HG02970 (cell line): ENCODE measurements at regions not wholly inside any gene's neighbourhood (a gene's known extent, or its start where the extent isn't known, plus 50 kb on each side); places are given as distances from the start of the nearest gene placed in this dataset.

Experiments used
- ATAC-seq: cut with Tn5 transposase; IDR thresholded peaks from one replicate; pipeline ENCODE4 v1.9.1; 2021; ENCODE audit warnings: mild to moderate bottlenecking, moderate library complexity, moderate number of reproducible peaks; ENCODE audit not compliant: unreplicated experiment, low FRiP score

DNA sequence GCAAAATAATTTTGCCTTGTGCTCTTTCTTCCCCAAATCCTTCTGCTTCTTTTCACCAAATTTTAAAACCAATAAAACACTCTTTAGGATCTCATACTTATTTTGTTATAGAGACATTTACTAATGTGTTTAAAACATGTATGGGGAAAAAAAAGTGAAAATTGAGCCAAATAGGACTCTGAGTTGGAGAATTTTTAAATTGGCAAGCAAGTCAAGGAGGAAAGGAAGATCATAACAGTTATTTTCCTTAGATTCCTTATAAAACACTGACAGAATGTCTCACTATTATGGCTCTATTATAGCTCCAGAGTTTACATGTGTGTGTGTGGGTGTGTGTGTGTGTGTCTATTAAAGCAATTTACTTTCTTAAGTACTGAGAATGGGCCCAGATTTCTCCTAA is 220.5 kb downstream of the SLC6A15 start:
- ATAC-seq = no peak

DNA sequence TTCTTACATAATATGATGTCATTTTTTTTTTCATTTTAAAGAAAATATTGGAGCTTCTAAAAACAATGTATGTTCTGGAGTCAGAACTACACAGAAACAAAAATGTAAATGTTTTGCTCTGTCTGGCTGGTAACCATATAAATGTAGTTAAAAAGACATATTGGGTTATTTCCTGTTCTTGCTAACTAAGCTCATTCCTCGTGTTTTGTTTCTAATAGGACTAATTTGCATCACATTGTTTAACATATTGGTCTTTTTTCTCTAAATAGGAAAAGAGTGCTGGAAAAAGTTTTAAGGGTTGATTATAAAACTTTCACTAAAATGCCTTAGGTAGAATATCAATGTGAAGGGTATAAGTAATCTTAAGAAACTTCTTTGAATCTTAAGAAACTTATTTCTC is 221.3 kb downstream of the SLC6A15 start:
- ATAC-seq = no peak

DNA sequence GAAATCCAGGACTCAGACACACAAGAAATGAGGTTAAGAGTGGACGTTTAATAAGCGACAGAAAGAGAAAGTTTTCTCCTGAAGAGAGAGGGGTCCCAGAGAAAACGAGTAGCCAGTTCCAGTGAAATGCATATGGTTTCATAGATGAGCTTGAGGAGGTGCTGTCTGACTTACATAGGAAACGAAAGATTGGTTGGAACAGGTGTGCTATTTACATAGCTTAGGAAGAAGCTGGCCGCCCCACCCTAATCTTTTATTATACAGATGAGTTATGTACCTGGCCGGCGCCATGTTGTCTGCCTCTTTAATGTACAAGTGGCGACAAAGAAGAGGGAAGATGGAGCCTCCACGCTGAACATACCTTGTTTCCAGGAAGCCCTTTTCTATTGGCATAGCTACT is 223.0 kb downstream of the SLC6A15 start:
- no peak for ATAC-seq

DNA sequence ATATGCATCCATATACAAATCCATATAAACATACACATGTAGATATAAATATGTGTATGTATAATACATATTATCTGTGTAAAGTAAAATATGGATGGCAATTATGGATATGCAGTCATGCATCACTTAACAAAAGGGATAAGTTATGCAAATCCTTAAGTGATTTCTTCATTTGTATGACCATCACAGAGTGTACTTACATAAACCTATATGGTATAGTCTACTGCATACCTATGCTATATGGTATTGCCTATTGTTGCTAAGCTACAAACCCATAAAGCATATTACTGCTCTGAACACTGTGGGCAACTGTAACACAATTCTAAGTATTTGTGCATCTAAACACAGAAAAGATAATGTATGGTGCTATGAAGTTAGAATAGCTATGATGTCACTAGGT is 227.2 kb downstream of the SLC6A15 start:
- no peak for ATAC-seq

DNA sequence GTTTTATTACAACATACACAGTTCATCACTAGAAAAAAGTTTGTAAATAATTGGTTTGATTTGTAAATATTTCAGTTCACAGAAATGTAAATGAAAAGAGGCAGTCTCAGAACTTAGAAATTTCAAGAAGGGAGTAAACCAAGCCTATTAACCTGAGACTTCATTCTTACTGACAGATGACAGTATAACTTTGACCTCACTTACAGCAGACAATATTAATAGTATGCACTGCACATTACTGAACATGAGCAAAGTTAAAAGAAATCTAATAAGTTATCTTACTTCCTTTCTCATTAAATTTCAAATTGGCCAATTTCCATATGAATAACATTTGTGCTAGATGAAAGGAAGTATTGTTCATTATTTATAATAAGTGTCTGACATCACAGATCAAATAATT is 235.8 kb downstream of the SLC6A15 start:
- no peak for ATAC-seq

DNA sequence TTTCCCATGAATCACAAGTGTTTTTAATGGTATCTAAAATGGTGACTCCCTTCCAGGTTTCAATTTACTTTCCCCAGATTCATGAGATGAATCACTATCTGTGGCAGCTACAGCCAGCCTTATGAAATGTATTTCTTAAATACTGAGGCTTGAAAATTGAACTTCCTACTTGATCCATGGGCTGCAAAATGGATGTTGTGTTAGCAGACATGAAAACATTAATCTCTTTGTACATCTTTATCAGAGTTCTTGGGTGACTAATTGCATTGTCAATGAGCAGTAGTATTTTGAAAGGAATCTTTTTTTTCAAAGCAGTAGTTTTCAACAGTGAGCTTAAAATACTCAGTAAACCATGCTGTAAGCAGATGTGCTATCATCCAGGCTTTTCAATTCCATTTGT is 250.8 kb downstream of the SLC6A15 start:
- ATAC-seq = no peak

DNA sequence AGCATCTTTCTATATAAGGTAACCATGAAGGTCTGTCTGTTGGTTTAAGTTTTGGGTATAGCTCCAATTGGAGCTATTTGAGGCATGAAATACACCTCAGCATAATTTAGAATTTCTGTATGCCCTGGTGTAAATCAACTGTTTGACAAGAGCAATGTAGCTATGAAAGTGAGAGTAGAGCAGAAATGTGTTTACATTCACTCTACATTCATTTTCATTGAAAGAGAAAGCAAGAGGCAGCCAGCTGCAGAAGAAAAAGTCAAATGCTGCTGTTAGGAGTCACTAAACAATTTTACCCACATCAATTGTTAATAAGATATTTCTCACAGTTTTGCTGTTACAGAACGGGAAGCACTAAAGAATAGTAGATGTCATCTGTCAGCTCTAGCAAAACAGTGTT is 252.5 kb downstream of the SLC6A15 start:
- no peak for ATAC-seq

DNA sequence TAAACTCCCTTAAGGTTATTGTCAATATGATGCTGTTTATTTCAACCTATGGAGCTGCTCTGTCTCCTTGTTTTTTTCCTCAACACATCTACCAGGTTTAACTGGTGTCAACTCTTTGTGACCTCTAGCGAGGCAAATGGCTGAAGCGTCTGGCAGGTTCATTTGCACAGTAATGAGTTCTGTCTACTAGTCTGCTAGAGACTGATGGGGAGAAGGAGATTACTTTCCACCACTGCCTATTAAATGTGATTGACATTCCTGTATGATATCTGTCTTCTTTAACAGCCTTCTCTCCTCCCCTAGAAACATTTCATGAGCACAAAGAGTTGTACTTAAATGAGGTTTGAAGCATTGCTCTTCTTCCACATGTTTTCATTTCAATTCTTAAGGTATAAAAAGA is 253.7 kb downstream of the SLC6A15 start:
- no peak for ATAC-seq

DNA sequence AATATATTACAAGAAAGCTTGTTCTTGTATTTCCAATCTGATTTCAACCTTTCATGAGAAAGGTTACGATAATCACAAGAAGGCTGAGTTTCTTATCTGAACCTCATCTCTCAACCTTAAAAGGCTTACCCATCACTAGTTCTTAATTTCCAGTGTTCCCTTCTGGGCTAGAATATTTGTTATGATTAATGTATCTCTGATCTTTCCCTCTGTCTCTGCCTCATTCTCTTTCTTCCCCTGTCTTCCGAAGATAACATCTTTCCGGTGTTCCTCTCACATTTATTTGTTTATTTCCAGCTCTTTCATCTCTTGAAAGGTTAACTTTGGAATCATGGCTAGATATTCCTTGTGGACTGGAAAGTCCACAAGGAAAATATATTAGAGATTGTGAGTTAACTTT is 255.9 kb downstream of the SLC6A15 start:
- ATAC-seq = no peak

DNA sequence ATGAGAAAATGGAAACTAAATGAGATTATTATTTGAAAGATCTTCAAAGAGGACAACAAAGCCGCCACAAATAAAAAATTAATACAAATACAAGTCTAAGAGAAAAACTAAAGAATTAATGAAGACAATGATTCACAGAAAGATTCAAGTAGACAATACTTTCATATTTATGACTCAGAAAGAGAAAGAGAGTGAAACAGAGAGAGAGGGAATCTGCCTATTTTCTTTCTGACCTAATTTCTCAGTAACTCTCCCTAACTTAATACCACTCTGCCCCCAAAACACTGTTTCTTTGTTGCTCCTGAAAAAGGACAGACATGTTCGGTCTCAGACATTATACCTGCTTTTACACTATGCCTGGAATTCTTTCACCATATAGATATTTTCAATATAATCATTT is 259.1 kb downstream of the SLC6A15 start:
- ATAC-seq = no peak

DNA sequence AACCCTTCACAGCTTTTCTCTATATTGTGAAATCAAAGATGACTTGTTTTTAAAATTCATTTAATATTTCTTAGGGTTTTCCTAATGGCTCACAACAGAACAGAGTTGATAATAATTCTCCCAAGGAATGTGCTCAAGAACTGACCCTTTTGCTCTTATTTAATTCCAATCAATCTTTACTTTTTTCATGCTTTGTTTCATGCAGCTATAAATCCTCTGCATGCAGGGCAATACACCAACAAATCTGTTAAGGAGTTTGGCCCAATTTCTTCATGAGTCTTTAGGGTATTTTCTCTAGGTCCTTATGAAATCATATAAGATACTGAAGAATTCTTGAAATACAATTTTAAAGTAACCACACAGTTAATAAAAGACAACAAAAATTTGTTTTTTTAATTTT is 264.2 kb downstream of the SLC6A15 start:
- no peak for ATAC-seq

DNA sequence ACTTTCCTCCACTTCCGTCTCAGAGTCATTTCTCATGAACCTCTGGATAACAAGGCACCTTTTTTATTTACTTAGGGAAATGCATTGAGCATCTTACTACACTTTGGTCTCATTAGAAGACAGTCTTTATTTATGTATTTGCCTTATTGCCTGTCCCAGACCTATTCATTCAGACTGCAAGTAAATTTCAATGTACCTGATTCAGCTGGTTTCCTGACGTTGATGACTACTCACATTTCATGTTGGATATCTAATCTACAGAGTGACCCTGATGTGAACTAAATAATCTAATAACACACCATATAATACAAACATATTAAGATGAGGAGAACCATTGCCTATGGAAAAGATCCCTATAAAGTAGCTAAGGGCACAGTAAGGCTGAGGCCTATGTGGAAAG is 267.7 kb downstream of the SLC6A15 start:
- ATAC-seq = no peak

DNA sequence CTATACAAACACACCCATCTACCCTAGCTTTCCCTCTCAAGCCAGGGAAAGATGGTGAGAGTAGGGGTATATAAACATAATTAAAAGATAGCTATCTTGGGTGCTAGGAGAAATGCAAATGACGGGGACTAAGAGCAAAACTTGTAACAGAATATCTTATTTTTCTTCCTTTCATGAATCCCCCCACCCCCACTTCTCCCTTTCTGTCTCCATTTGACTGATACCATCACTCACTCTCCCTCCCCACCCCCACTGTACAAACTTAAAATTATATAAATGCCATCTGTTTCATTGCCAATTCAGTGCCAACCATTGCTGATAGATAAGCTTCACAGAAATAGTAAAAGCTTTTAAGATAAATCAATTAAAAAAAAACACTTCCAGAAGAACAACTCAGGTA is 268.6 kb downstream of the SLC6A15 start:
- no peak for ATAC-seq

DNA sequence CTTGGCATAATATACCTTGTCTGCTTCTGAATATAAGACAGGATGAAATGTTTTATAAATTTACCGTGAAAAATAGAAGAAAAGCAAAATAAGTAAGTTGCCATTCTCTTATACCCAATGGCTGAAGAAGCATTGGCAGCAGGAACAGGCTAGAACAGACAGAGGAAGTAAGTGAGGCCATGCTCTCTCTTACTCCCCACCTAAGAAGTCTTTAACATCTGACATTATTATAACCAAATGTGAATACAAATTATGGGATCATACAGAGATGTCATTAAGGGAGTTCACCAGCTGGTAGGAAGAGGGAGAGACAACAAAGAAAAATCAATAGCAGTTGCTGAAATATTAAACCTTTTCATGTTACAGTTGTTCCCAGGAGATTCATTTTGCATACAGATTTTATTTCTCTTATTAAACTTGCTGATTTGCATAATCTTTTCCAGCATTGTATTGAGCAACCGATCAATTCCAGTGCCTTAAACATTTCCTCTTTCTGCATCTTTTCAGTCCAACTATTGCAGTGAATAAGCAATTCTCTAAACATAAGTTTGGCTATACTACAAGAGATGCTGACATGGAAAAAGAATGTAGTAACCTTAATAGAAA is 270.6 kb downstream of the SLC6A15 start:
- no peak for ATAC-seq

DNA sequence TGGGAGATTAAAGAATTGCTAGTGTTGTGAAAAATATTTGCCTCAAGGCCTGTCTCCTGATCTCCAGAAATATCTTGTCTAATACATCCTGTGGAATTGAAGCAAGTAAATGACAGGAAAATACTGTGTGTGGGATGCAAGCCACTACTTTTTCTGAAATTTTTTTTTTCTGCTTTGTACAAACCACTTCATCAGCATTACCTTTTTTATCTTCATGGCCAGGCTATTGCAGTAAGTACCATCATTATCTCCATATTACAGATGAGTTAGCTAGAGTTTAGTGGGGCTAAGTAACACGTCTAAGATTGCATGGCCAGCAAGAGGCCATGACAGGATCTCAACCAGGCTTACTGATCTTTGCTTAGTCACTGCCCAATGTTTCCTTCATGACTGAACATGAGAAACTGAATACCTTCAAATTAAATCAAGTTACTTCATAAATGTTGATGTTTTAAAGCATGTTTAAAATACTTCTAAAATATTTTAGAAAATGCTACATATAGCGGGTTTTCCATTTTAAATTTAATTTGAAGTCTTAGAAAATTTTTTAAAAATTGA is 273.7 kb downstream of the SLC6A15 start:
- ATAC-seq = no peak

DNA sequence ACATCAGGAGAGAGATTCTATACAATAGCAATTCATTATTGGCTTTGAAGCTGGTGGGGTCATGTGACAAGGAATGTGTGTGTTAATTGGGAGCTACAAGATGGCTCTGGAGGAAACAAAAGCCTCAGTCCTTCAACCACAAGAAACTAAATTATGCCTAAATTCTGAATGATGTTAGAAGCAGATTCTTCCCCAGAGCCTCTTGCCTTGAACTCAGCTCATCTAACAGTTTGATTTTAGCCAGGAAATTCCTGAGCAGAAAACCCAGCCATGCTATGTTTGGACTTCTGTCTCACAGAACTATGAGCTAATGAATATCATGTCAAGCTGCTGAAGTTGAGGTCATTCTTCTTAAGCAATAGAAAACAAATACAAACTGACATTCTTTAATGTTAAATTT is 274.7 kb downstream of the SLC6A15 start:
- ATAC-seq = no peak

DNA sequence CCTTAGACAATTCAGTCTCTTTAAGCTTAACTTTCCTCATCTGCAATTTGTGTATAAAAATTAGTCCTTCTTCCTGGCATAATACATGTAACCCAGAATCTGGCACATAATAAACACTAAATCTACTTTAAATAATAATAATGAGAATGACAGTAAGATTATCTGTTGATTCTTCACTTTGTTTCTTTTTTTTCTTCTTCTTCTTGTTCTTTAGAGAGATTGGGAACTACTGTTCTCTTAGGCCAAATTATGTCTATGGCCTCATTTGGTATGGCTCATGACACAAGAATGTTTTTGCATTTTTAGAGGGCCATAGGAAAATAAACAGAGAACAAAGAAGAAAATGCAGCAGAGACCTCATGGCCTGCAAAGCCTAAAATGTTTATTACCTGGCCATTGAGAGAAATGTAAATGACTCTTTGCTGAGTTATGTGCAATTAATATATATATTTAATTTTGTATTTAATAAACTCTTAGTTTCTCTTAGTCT is 275.8 kb downstream of the SLC6A15 start:
- ATAC-seq = no peak

DNA sequence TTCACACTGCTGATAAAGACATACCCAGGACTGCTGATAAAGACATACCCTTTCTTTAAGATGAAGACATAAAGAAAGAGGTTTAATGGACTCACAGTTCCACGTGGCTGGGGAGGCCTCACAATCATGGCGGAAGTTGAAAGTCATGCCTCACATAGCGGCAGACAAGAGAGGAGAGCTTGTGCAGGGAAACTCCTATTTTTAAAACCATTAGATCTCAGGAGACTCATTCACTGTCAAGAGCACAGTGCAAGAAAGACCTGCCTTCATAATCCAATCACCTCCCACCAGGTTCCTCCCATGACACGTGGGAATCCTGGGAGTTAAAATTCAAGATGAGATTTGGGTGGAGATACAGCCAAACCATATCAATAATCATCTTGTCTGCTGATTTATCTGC is 278.1 kb downstream of the SLC6A15 start:
- no peak for ATAC-seq

DNA sequence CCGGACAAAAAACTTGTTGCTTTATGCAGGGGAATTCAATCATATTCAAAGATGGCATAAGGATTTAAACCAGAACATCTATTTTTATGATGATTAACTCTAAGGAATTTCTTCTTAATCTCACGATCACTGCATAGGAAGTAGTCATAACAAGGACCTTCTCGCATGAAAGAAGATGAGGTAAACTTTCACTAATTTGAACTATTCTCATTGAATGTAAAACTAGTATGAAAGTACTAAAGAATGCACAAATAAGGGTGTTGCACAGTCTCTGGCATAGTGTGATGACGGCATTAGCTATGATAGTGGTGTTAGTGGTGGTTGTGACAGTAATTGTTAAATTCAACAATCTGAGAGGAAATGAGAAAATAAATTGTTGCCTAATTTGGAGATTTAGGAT is 280.0 kb downstream of the SLC6A15 start:
- ATAC-seq = no peak

DNA sequence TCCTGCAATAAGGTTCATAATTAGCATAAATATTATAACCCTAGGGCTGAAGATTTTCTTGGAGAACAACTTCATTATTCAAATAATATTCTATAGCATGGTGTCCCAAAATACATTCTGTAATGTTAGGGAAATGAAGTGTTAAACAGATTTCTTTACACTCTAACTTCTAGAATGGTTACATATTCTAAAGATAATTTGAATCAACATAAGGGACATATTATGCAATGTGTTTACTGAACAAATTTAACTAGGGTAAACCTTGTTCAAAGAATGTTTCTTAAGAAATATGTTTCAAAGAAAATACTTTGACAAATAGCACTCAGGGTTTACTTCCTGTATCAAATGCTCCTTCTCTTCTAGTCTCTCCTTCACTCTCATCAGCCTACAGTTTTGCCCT is 281.6 kb downstream of the SLC6A15 start:
- ATAC-seq = no peak

DNA sequence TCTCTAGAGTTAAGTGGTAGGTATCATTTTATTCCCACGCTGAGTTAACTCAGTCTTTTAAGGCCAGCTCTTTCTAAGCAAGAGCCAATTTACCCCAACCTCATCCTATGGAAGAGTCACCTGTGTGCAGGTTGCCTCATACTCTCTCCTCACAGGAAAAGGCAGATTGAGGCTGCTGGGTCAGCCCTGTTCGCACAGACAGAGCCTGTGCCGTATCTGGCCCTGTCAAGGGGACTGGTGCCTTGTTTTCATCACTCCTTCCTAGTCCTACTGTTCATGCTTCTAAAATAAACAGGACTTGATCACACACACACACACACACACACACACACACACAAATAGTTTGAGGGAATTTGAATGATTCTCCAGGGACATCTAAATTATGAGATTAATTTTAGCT is 285.0 kb downstream of the SLC6A15 start:
- no peak for ATAC-seq

DNA sequence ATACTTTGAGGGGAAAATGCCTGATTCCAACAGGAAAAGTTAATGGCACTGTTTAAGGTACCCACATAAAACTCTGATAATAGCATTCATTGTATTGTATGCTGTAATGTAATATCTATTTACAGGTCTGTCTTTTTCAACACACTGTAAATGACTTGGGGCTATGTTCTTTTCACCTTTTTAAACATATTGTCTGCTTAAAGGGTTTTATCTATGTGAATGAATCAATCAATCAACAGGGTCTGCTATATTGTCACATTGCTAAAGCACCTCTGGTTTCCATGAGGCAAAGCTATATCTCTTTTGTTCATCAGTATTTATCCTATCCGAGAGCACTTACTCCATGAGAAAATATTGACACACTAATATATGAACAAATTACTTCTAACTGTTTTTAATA is 288.0 kb downstream of the SLC6A15 start:
- ATAC-seq = no peak

DNA sequence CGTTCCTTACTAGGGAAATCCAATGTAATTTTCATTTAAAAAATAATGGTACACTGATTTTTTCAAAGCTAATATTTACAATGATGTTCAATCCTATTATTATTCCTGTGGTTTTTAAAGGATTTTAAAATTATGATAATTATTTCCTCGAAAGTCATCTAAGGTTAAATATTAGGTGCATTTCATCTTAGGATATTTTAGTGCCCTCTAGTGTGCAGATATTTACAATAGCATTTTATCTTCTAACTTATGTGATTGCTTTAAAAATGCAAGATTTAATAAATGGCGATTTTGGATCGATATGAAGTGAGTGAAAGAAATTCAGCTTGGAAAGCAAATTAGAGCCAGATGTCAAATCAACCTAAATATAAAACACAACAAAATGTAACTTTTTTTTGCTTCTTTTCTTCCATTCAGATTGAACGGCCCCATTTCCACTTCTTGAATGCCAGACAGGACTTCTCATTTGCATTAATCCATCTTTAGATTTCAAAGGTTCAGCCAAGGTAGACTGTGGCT is 293.5 kb downstream of the SLC6A15 start:
- no peak for ATAC-seq
